ENCODE measurements at regions not wholly inside any gene's neighbourhood (a gene's known extent, or its start where the extent isn't known, plus 50 kb on each side); places are given as distances from the start of the nearest gene placed in this dataset.
A peak's percentile ranks its signal among the peaks of the same experiment; 100 is the strongest.

GRCh38 chr4:27084685-27085361 lies 224.2 kb downstream of the STIM2 start:
- in situ Hi-C loops (cut with MboI) = no loop called here
- H3K4me3 ChIP-seq = peak overlapping the region; percentile 33; the same call in 1 of the 2 replicates

GRCh38 chr4:27085396-27085795 lies 224.8 kb downstream of the STIM2 start:
- TF ChIP-seq EZH2 (IDR thresholded peaks at IDR 0.05; ENCODE audit: insufficient read depth, poor library complexity, severe bottlenecking) (no peak), EZH2phosphoT487 (IDR thresholded peaks at IDR 0.05; ENCODE audit: insufficient read depth, low read depth) (no peak)
- no peak overlapping the region for H3K4me2 ChIP-seq (ENCODE audit: unreplicated experiment)
- no peak overlapping the region for H2AFZ ChIP-seq
- no peak overlapping the region for H3K4me3 ChIP-seq
- 9 to 13% methylated on average over 7 of the region's 7 CpGs for WGBS, 2 experiments (ENCODE audit: low coverage in 1 of 2, low lambda C conversion rate in 2 of 2, missing lambda C conversion rate in 2 of 2)
- H3K27me3 ChIP-seq (replicated peaks; ENCODE audit: insufficient read depth) = peaks cover 37% of the 10 kb centered on the region
- in situ Hi-C loops (cut with MboI) = no loop called here
- H3K4me1 ChIP-seq (ENCODE audit: insufficient read depth) = peaks cover 6% of the 10 kb centered on the region; the same call in 1 of the 2 replicates
- no peak overlapping the region for H3K27ac ChIP-seq
- DNase-seq = no peak
- H3K9me3 ChIP-seq (ENCODE audit: low read depth) = no peaks in the 10 kb centered on the region
- H3K36me3 ChIP-seq (ENCODE audit: low read depth) = no peaks in the 10 kb centered on the region
- no peaks in the 10 kb centered on the region for H3F3A ChIP-seq (ENCODE audit: insufficient read depth)
- H3K9me2 ChIP-seq (ENCODE audit: insufficient read depth) = no peaks in the 10 kb centered on the region
- H3K79me2 ChIP-seq (ENCODE audit: insufficient read depth) = no peaks in the 10 kb centered on the region
- H4K20me1 ChIP-seq (ENCODE audit: insufficient read depth) = no peaks in the 10 kb centered on the region
- H3K9ac ChIP-seq = no peak overlapping the region

More at GRCh38 chr4:27084685-27085361, 224.2 kb downstream of the STIM2 start:
- Histone ChIP-seq H4K20me1 (ENCODE audit: insufficient read depth) (no peaks in the 10 kb centered on the region), H3K9ac (no peak overlapping the region), H3K4me2 (ENCODE audit: unreplicated experiment) (peak overlapping the region; percentile 28), H3K36me3 (ENCODE audit: low read depth) (no peaks in the 10 kb centered on the region), H3F3A (ENCODE audit: insufficient read depth) (no peaks in the 10 kb centered on the region), H3K79me2 (ENCODE audit: insufficient read depth) (no peaks in the 10 kb centered on the region), H3K9me3 (ENCODE audit: low read depth) (no peaks in the 10 kb centered on the region), H3K27ac (no peak overlapping the region), H2AFZ (peak overlapping the region; percentile 30; the same call in 1 of the 2 replicates), H3K27me3 (replicated peaks; ENCODE audit: insufficient read depth) (peaks cover 37% of the 10 kb centered on the region), H3K4me1 (ENCODE audit: insufficient read depth) (peaks cover 6% of the 10 kb centered on the region; the same call in 1 of the 2 replicates), H3K9me2 (ENCODE audit: insufficient read depth) (no peaks in the 10 kb centered on the region)
- peak; percentile 26 for DNase-seq
- TF ChIP-seq EZH2 (IDR thresholded peaks at IDR 0.05; ENCODE audit: insufficient read depth, poor library complexity, severe bottlenecking) = no peak
- no peak for TF ChIP-seq EZH2phosphoT487 (IDR thresholded peaks at IDR 0.05; ENCODE audit: insufficient read depth, low read depth)
- WGBS, 2 experiments (ENCODE audit: low coverage in 1 of 2, low lambda C conversion rate in 2 of 2, missing lambda C conversion rate in 2 of 2) = 4 to 6% methylated on average over 33 of the region's 33 CpGs

GRCh38 chr4:27087306-27088045 lies 226.8 kb downstream of the STIM2 start:
- Histone ChIP-seq H4K20me1 (ENCODE audit: insufficient read depth) (no peaks in the 10 kb centered on the region), H3K4me1 (ENCODE audit: insufficient read depth) (peaks cover 6% of the 10 kb centered on the region; the same call in 1 of the 2 replicates), H3K27ac (no peak overlapping the region), H3K9ac (no peak overlapping the region), H3K36me3 (ENCODE audit: low read depth) (no peaks in the 10 kb centered on the region), H2AFZ (no peak overlapping the region), H3K27me3 (replicated peaks; ENCODE audit: insufficient read depth) (peaks cover 37% of the 10 kb centered on the region), H3K9me3 (ENCODE audit: low read depth) (no peaks in the 10 kb centered on the region), H3K4me3 (no peak overlapping the region), H3K9me2 (ENCODE audit: insufficient read depth) (no peaks in the 10 kb centered on the region), H3K4me2 (ENCODE audit: unreplicated experiment) (no peak overlapping the region), H3K79me2 (ENCODE audit: insufficient read depth) (no peaks in the 10 kb centered on the region), H3F3A (ENCODE audit: insufficient read depth) (no peaks in the 10 kb centered on the region)
- in situ Hi-C loops (cut with MboI) = no loop called here
- TF ChIP-seq EZH2 (IDR thresholded peaks at IDR 0.05; ENCODE audit: insufficient read depth, poor library complexity, severe bottlenecking) (no peak), EZH2phosphoT487 (IDR thresholded peaks at IDR 0.05; ENCODE audit: insufficient read depth, low read depth) (no peak)
- no peak for DNase-seq
- 55 to 58% methylated on average over 8 of the region's 8 CpGs for WGBS, 2 experiments (ENCODE audit: low coverage in 1 of 2, low lambda C conversion rate in 2 of 2, missing lambda C conversion rate in 2 of 2)

GRCh38 chr4:27088491-27088890 lies 227.8 kb downstream of the STIM2 start:
- H4K20me1 ChIP-seq (ENCODE audit: insufficient read depth) = no peaks in the 10 kb centered on the region
- H3K79me2 ChIP-seq (ENCODE audit: insufficient read depth) = no peaks in the 10 kb centered on the region
- H2AFZ ChIP-seq = no peak overlapping the region
- no peaks in the 10 kb centered on the region for H3K36me3 ChIP-seq (ENCODE audit: low read depth)
- H3K27me3 ChIP-seq (replicated peaks; ENCODE audit: insufficient read depth) = peaks cover 33% of the 10 kb centered on the region
- no peak overlapping the region for H3K9ac ChIP-seq
- no peak for DNase-seq
- no peaks in the 10 kb centered on the region for H3K9me2 ChIP-seq (ENCODE audit: insufficient read depth)
- H3K4me2 ChIP-seq (ENCODE audit: unreplicated experiment) = no peak overlapping the region
- H3F3A ChIP-seq (ENCODE audit: insufficient read depth) = no peaks in the 10 kb centered on the region
- H3K4me3 ChIP-seq = no peak overlapping the region
- H3K9me3 ChIP-seq (ENCODE audit: low read depth) = no peaks in the 10 kb centered on the region
- in situ Hi-C loops (cut with MboI) = no loop called here
- peaks cover 6% of the 10 kb centered on the region; the same call in 1 of the 2 replicates for H3K4me1 ChIP-seq (ENCODE audit: insufficient read depth)
- 28 to 29% methylated on average over 5 of the region's 5 CpGs for WGBS, 2 experiments (ENCODE audit: low coverage in 1 of 2, low lambda C conversion rate in 2 of 2, missing lambda C conversion rate in 2 of 2)
- TF ChIP-seq EZH2phosphoT487 (IDR thresholded peaks at IDR 0.05; ENCODE audit: insufficient read depth, low read depth) = no peak
- no peak for TF ChIP-seq EZH2 (IDR thresholded peaks at IDR 0.05; ENCODE audit: insufficient read depth, poor library complexity, severe bottlenecking)
- H3K27ac ChIP-seq = no peak overlapping the region
